Cardiac muscle cell (in vitro differentiated cells and primary cell): ENCODE measurements at regions not wholly inside any gene's neighbourhood (a gene's known extent, or its start where the extent isn't known, plus 50 kb on each side); places are given as distances from the start of the nearest gene placed in this dataset.

Experiments
- DNase-seq, 2 donors: peaks; one replicate each; pipeline versions ENCODE4 v3.0.0 to v3.0.0-alpha.2; 2010 to 2017; ENCODE audit warnings: low read depth in 1 of 2, low spot score in 1 of 2
- H3K27ac ChIP-seq: fragments of 200-600 bp; sonication (generic); 2 replicates; pipeline ENCODE4 v1.5.1; 2016
- H3K27me3 ChIP-seq: fragments of 200-600 bp; sonication (generic); 2 replicates; pipeline ENCODE4 v1.6.0; 2016; ENCODE audit warnings: control low read depth
- H3K36me3 ChIP-seq: fragments of 200-600 bp; sonication (generic); 2 replicates; pipeline ENCODE4 v1.5.1; 2016; ENCODE audit warnings: control low read depth
- H3K4me1 ChIP-seq: fragments of 200-600 bp; sonication (generic); 2 replicates; pipeline ENCODE4 v1.8.1; 2017; ENCODE audit warnings: low read depth, mild to moderate bottlenecking, mixed run types
- H3K4me3 ChIP-seq: fragments of 200-600 bp; sonication (generic); 2 replicates; pipeline ENCODE4 v1.5.1; 2016; ENCODE audit warnings: mild to moderate bottlenecking
- H3K9me3 ChIP-seq: fragments of 200-600 bp; sonication (generic); 2 replicates; pipeline ENCODE4 v1.5.1; 2017; ENCODE audit warnings: low read depth, mild to moderate bottlenecking, control low read depth
- CTCF ChIP-seq: IDR thresholded peaks from 2 replicates; pipeline ENCODE4 v1.5.1; 2012; ENCODE audit warnings: low read depth, mild to moderate bottlenecking, low read length

DNA sequence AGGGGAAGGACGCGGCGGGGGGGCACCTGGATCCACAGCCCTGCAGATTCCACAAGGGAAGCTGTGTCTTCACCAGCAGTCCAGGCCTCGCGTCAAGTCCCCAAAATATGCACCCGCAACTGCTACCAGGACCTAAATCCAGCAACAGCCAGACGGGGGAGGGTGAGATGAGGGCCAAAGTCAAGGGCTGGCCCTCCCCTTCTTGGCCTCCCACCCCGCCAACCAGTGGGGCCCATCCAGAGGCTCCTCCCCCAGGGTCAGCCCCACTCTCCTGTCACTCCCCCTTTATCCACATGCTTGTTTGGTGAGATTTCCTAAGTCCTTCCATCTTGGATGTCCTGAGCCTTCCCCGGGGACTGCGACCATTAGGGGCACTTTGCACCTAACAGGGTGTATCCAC is 138.7 kb downstream of the ENGASE start:
- Histone ChIP-seq H3K36me3 (no peaks in the 10 kb centered on the region), H3K4me1 (no peaks in the 10 kb centered on the region)
- DNase-seq, result no peak

GRCh38 chr17:79212149-79213087 is 137.8 kb downstream of the ENGASE start:
- Histone ChIP-seq H3K4me1 (no peaks in the 10 kb centered on the region), H3K36me3 (no peaks in the 10 kb centered on the region), H3K27ac (no peak overlapping the region), H3K4me3 (no peak overlapping the region), H3K27me3 (no peaks in the 10 kb centered on the region), H3K9me3 (no peaks in the 10 kb centered on the region)
- TF ChIP-seq CTCF, result no peak
- no peak for DNase-seq

More for the DNA sequence above, 138.7 kb downstream of the ENGASE start:
- TF ChIP-seq CTCF, result no peak
- Histone ChIP-seq H3K27ac (no peak overlapping the region), H3K9me3 (no peaks in the 10 kb centered on the region), H3K27me3 (no peaks in the 10 kb centered on the region), H3K4me3 (no peak overlapping the region)

DNA sequence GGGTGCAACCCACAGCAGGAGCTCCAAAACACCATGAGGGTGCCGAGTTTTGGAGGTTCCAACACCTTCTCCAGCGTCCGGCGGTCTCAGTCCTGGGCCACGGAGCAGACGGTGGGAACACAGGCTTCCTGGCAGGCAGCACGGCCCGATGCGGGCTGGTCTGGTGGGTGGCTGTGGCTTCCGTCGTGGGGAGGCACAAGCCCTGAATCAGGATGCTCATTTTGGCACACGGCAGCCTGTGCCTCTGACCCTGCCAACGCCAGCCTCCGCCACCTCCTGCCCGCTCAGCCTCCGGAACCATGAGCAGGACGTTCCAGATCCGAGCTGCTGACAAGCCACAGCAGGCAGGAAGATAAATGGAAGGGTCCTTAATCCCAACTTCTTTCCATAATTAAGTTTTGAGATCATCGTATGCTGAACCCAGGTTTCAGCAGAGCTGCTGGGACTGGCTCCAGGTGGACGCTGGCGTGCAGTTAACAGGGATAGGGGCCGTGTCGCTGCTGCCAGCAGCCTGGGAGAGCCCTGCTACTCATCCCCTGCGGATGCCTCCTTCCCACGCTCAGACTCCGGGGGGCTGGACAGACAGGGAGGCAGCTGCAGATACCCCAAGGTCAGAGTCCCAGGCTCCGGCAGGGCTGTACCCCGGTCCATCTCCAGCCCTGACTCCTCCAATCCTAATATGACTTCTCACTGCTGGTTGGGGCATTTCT is 136.6 kb downstream of the ENGASE start:
- TF ChIP-seq CTCF, result no peak
- H3K27me3 ChIP-seq, result no peaks in the 10 kb centered on the region
- no peak for DNase-seq
- H3K4me3 ChIP-seq, result no peak overlapping the region
- no peak overlapping the region for H3K27ac ChIP-seq
- no peaks in the 10 kb centered on the region for H3K36me3 ChIP-seq
- H3K9me3 ChIP-seq, result no peaks in the 10 kb centered on the region
- no peaks in the 10 kb centered on the region for H3K4me1 ChIP-seq

DNA sequence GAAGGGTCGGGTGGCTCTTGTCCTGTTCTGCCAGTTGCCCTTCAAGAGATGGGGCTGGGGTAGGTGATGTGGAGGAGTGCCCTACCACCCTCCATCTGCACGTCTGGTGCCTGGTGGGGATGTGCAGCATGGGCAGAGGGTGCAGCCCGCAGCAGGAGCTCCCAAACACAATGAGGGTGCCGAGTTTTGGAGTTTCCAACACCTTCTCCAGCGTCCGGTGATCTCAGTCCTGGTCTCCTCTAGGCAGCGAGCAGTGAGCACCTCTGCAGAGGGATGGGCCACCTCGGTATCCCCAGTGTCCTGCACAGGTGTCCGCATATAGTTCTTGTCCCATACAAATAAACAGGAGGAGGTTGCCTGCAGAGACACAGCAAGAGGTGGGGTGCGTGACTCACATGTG is 136.0 kb downstream of the ENGASE start:
- Histone ChIP-seq H3K4me3 (no peak overlapping the region), H3K4me1 (no peaks in the 10 kb centered on the region), H3K27ac (no peak overlapping the region), H3K27me3 (no peaks in the 10 kb centered on the region), H3K9me3 (no peaks in the 10 kb centered on the region), H3K36me3 (no peaks in the 10 kb centered on the region)
- TF ChIP-seq CTCF, result no peak
- DNase-seq, result no peak

DNA sequence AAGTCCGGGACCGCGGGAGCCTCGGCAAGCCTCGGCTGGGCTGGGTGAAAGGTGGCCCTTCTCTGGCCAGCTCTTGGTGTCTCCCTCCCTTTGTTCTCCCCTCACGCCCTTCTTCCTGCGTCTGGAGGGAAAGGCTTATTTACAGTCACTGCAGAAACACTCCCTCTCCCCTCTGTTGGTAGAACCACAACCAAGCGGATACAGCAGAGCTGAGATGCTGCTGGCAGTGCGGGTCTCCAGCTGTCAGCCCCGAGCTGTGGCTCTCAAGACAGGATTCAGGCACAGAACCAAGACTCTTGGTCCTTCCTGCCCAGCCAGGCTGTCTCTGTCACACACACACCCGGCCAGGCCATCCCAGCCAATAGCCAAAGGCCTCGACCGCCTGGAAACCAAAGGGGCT is 133.3 kb downstream of the ENGASE start:
- no peak for TF ChIP-seq CTCF
- DNase-seq, result no peak
- Histone ChIP-seq H3K4me3 (no peak overlapping the region), H3K27ac (no peak overlapping the region), H3K27me3 (no peaks in the 10 kb centered on the region), H3K9me3 (no peaks in the 10 kb centered on the region), H3K36me3 (no peaks in the 10 kb centered on the region), H3K4me1 (no peaks in the 10 kb centered on the region)
